Tibial nerve (tissue), 4 donors: ENCODE measurements at regions not wholly inside any gene's neighbourhood (a gene's known extent, or its start where the extent isn't known, plus 50 kb on each side); places are given as distances from the start of the nearest gene placed in this dataset.

Experiments used
- CTCF ChIP-seq, 5 experiments: fragments of 200-600 bp in 3 of 5; fragments of 450-650 bp in 2 of 5; sonication (generic) in 3 of 5; IDR thresholded peaks; one replicate each; pipeline ENCODE4 v1.5.1; 2016 to 2019; ENCODE audit warnings: antibody characterized with exemption in 5 of 5, mild to moderate bottlenecking in 3 of 5, moderate library complexity in 2 of 5
- EP300 ChIP-seq, 2 donors: sonication (generic); formaldehyde crosslinking; IDR thresholded peaks; one replicate each; pipeline ENCODE4 v1.6.1; 2017; ENCODE audit warnings: antibody characterized with exemption in 2 of 2, mild to moderate bottlenecking in 1 of 2
- POLR2A ChIP-seq, 2 donors: fragments of 450-650 bp; IDR thresholded peaks; one replicate each; pipeline ENCODE4 v1.6.1; 2017; ENCODE audit warnings: antibody characterized with exemption in 2 of 2, mild to moderate bottlenecking in 2 of 2, moderate library complexity in 2 of 2

- TF ChIP-seq CTCF (IDR thresholded peaks at IDR 0.05) (no peak), POLR2A (IDR thresholded peaks at IDR 0.05) (no peak), EP300 (IDR thresholded peaks at IDR 0.05) (no peak)
Observed at GRCh38 chr3:109926376-109926775, 589.0 kb upstream of the DPPA4 start.
